MM.1S (cell line): ENCODE measurements at regions not wholly inside any gene's neighbourhood (a gene's known extent, or its start where the extent isn't known, plus 50 kb on each side); places are given as distances from the start of the nearest gene placed in this dataset.
A peak's percentile ranks its signal among the peaks of the same experiment; 100 is the strongest.
"Not testable (repeated sequence)": the region's sequence is repeated elsewhere in the genome, so short reads cannot be mapped to it uniquely, and the experiment has no call there.

Experiments used
- DNase-seq: peaks from one replicate; pipeline ENCODE4 v3.0.0-alpha.2; 2015
- H2AFZ ChIP-seq: fragments of 300-600 bp; sonication (generic); 2 replicates; pipeline ENCODE4 v1.6.0; 2016; ENCODE audit warnings: antibody characterized with exemption, low read length
- H3F3A ChIP-seq: fragments of 300-600 bp; sonication (generic); 2 replicates; pipeline ENCODE4 v1.6.1; 2016; ENCODE audit warnings: mild to moderate bottlenecking, antibody characterized with exemption, low read length, moderate library complexity, mixed read lengths; ENCODE audit not compliant: insufficient read depth
- H3K27ac ChIP-seq: fragments of 300-600 bp; sonication (generic); 2 replicates; pipeline ENCODE4 v1.5.1; 2016; ENCODE audit warnings: mild to moderate bottlenecking, low read length
- H3K27me3 ChIP-seq: fragments of 300-600 bp; sonication (generic); replicated peaks from 2 replicates; pipeline ENCODE4 v1.6.0; 2016; ENCODE audit warnings: low read length; ENCODE audit not compliant: insufficient read depth
- H3K36me3 ChIP-seq: fragments of 300-600 bp; sonication (generic); replicated peaks from 2 replicates; pipeline ENCODE4 v1.6.1; 2016; ENCODE audit warnings: mild to moderate bottlenecking, low read length, mixed read lengths; ENCODE audit not compliant: insufficient read depth
- H3K4me1 ChIP-seq: fragments of 300-600 bp; sonication (generic); 2 replicates; pipeline ENCODE4 v1.6.1; 2016; ENCODE audit warnings: low read length, mixed read lengths
- H3K4me2 ChIP-seq: fragments of 300-600 bp; sonication (generic); 2 replicates; pipeline ENCODE4 v1.6.0; 2016; ENCODE audit warnings: low read depth, low read length
- H3K4me3 ChIP-seq: fragments of 300-600 bp; sonication (generic); 2 replicates; pipeline ENCODE4 v1.5.1; 2016; ENCODE audit warnings: low read length, mixed read lengths
- H3K79me2 ChIP-seq: fragments of 300-600 bp; sonication (generic); 2 replicates; pipeline ENCODE4 v1.6.1; 2016; ENCODE audit warnings: mixed run types, low read length, mixed read lengths
- H3K9ac ChIP-seq: fragments of 300-600 bp; sonication (generic); 2 replicates; pipeline ENCODE4 v1.6.1; 2016; ENCODE audit warnings: low read length, mixed read lengths
- H3K9me2 ChIP-seq: fragments of 300-600 bp; sonication (generic); replicated peaks from 2 replicates; pipeline ENCODE4 v1.6.1; 2016; ENCODE audit warnings: mild to moderate bottlenecking, low read length, mixed read lengths; ENCODE audit not compliant: insufficient read depth
- H3K9me3 ChIP-seq: fragments of 300-600 bp; sonication (generic); replicated peaks from 2 replicates; pipeline ENCODE4 v1.6.1; 2016; ENCODE audit warnings: mild to moderate bottlenecking, low read length, mixed read lengths; ENCODE audit not compliant: insufficient read depth
- H4K20me1 ChIP-seq: fragments of 300-600 bp; sonication (generic); 2 replicates; pipeline ENCODE4 v1.6.1; 2016; ENCODE audit warnings: mild to moderate bottlenecking, low read length, moderate library complexity, mixed read lengths; ENCODE audit not compliant: insufficient read depth
- EZH2 ChIP-seq: fragments of 300-600 bp; sonication (generic); optimal IDR thresholded peaks from 2 replicates; pipeline ENCODE3; 2017; ENCODE audit warnings: low read depth, mild to moderate bottlenecking, antibody characterized with exemption, low read length, mixed read lengths
- EZH2phosphoT487 ChIP-seq: fragments of 300-600 bp; sonication (generic); IDR thresholded peaks from 2 replicates; pipeline ENCODE4 v1.6.1; 2018; ENCODE audit warnings: antibody characterized with exemption, low read length
- TF ChIP-seq, protein P1 (sequence below): fragments of 300-600 bp; sonication (generic); IDR thresholded peaks from 2 replicates; pipeline ENCODE4 v1.5.1; 2016; ENCODE audit warnings: antibody characterized with exemption, low read length, mixed read lengths

- no peaks in the 10 kb centered on the region for H3K9me2 ChIP-seq
- no peaks in the 10 kb centered on the region for H3K36me3 ChIP-seq
- TF ChIP-seq EZH2 (no peak), EZH2phosphoT487 (no peak)
- TF ChIP-seq, protein P1, sequence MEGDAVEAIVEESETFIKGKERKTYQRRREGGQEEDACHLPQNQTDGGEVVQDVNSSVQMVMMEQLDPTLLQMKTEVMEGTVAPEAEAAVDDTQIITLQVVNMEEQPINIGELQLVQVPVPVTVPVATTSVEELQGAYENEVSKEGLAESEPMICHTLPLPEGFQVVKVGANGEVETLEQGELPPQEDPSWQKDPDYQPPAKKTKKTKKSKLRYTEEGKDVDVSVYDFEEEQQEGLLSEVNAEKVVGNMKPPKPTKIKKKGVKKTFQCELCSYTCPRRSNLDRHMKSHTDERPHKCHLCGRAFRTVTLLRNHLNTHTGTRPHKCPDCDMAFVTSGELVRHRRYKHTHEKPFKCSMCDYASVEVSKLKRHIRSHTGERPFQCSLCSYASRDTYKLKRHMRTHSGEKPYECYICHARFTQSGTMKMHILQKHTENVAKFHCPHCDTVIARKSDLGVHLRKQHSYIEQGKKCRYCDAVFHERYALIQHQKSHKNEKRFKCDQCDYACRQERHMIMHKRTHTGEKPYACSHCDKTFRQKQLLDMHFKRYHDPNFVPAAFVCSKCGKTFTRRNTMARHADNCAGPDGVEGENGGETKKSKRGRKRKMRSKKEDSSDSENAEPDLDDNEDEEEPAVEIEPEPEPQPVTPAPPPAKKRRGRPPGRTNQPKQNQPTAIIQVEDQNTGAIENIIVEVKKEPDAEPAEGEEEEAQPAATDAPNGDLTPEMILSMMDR = no peak
- no peaks in the 10 kb centered on the region for H3K27me3 ChIP-seq
- no peak overlapping the region for H3K4me3 ChIP-seq
- DNase-seq = no peak
- no peak overlapping the region for H2AFZ ChIP-seq
- H3F3A ChIP-seq = no peaks in the 10 kb centered on the region
- H3K27ac ChIP-seq = no peak overlapping the region
- H3K9ac ChIP-seq = no peak overlapping the region
- no peaks in the 10 kb centered on the region for H3K9me3 ChIP-seq
- H3K4me1 ChIP-seq = peaks cover 18% of the 10 kb centered on the region
- no peak overlapping the region for H3K4me2 ChIP-seq
- no peaks in the 10 kb centered on the region for H3K79me2 ChIP-seq
- no peaks in the 10 kb centered on the region for H4K20me1 ChIP-seq
These were observed 175.6 kb downstream of the FCRL5 start for GRCh38 chr1:157376681-157377080.

- Histone ChIP-seq H3K4me1 (peaks cover 39% of the 10 kb centered on the region), H3K27ac (0 out of 2 replicates have a peak overlapping the region, but pooled peaks have one; percentile 3)
- H3K79me2 ChIP-seq, H2AFZ ChIP-seq, H3F3A ChIP-seq, H3K27me3 ChIP-seq, H3K4me3 ChIP-seq, H3K9me2 ChIP-seq, H3K4me2 ChIP-seq, H3K36me3 ChIP-seq, DNase-seq, H3K9ac ChIP-seq, H4K20me1 ChIP-seq, H3K9me3 ChIP-seq: not testable (repeated sequence)
These were observed 180.0 kb downstream of the FCRL5 start for GRCh38 chr1:157372311-157372710.

GRCh38 chr1:157371826-157372225 is 180.5 kb downstream of the FCRL5 start:
- peaks cover 10% of the 10 kb centered on the region for H3F3A ChIP-seq
- no peak overlapping the region for H3K4me3 ChIP-seq
- no peaks in the 10 kb centered on the region for H3K79me2 ChIP-seq
- no peak overlapping the region for H2AFZ ChIP-seq
- H3K27me3 ChIP-seq = no peaks in the 10 kb centered on the region
- H3K9me3 ChIP-seq = no peaks in the 10 kb centered on the region
- TF ChIP-seq EZH2 = no peak
- TF ChIP-seq, protein P1 = no peak
- no peak for TF ChIP-seq EZH2phosphoT487
- no peaks in the 10 kb centered on the region for H3K9me2 ChIP-seq
- peaks cover 43% of the 10 kb centered on the region for H3K4me1 ChIP-seq
- H3K36me3 ChIP-seq = no peaks in the 10 kb centered on the region
- DNase-seq = peak; percentile 49
- H3K4me2 ChIP-seq = no peak overlapping the region
- H3K9ac ChIP-seq = no peak overlapping the region
- H4K20me1 ChIP-seq = no peaks in the 10 kb centered on the region
- H3K27ac ChIP-seq = peak overlapping the region; percentile 3; the same call in 1 of the 2 replicates

DNA sequence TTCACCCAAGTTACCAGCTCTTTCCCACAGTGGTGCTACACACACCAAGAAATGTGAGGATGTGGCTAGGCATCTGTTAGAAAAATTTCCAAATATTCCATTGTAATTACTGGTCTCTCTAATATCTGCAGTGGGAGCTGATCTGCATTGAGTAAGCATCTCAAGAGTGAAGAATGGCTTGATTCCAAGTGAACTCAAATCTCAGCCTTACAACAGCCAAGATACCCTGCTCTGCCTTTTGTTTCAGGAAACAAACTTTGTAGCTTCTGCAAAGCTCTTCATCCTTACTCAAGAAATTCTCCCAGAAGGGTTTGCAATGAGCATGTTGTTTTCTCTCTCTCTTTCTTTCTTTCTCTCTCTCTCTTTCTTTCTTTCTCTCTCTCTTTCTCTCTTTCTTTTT is 181.1 kb downstream of the FCRL5 start:
- Histone ChIP-seq H3K9me2 (no peaks in the 10 kb centered on the region), H3K27ac (peak overlapping the region; percentile 38; the same call in 1 of the 2 replicates), H3K9me3 (no peaks in the 10 kb centered on the region), H3K9ac (no peak overlapping the region), H3K4me3 (no peak overlapping the region), H3K79me2 (no peaks in the 10 kb centered on the region), H3K27me3 (no peaks in the 10 kb centered on the region), H3K36me3 (no peaks in the 10 kb centered on the region), H3K4me1 (peaks cover 49% of the 10 kb centered on the region), H3K4me2 (no peak overlapping the region), H4K20me1 (no peaks in the 10 kb centered on the region), H3F3A (peaks cover 10% of the 10 kb centered on the region), H2AFZ (no peak overlapping the region)
- no peak for DNase-seq
- no peak for TF ChIP-seq EZH2phosphoT487
- no peak for TF ChIP-seq EZH2
